Liver (tissue), 3 donors: ENCODE measurements at regions not wholly inside any gene's neighbourhood (a gene's known extent, or its start where the extent isn't known, plus 50 kb on each side); places are given as distances from the start of the nearest gene placed in this dataset.

Experiments used
- CTCF ChIP-seq: fragments of 150-350 bp; IDR thresholded peaks from 2 replicates; pipeline ENCODE4 v1.5.1; 2017; ENCODE audit warnings: improper control_type of control experiment, low read depth, low read length; ENCODE audit not compliant: missing input control
- EGR1 ChIP-seq, 2 donors: IDR thresholded peaks; 2 replicates each; pipeline ENCODE4 v1.6.1; 2016 to 2018; ENCODE audit warnings: antibody characterized with exemption in 2 of 2, low read depth in 2 of 2
- GABPA ChIP-seq, 2 donors: IDR thresholded peaks in 1 of 2; conservative IDR thresholded peaks in 1 of 2; 2 replicates each; pipeline ENCODE4 v1.6.1; 2016; ENCODE audit warnings: antibody characterized with exemption in 2 of 2, mild to moderate bottlenecking in 1 of 2, moderate library complexity in 1 of 2
- JUND ChIP-seq, 2 donors: IDR thresholded peaks; 2 replicates each; pipeline ENCODE4 v1.6.1; 2016; ENCODE audit warnings: antibody characterized with exemption in 2 of 2
- YY1 ChIP-seq: IDR thresholded peaks from 2 replicates; pipeline ENCODE4 v1.6.1; 2016; ENCODE audit warnings: antibody characterized with exemption, mild to moderate bottlenecking
- TF ChIP-seq, protein P1 (sequence below): IDR thresholded peaks from 2 replicates; pipeline ENCODE4 v1.6.1; 2016; ENCODE audit warnings: antibody characterized with exemption
- donor health status: healthy.
- donor health status: healthy.

DNA sequence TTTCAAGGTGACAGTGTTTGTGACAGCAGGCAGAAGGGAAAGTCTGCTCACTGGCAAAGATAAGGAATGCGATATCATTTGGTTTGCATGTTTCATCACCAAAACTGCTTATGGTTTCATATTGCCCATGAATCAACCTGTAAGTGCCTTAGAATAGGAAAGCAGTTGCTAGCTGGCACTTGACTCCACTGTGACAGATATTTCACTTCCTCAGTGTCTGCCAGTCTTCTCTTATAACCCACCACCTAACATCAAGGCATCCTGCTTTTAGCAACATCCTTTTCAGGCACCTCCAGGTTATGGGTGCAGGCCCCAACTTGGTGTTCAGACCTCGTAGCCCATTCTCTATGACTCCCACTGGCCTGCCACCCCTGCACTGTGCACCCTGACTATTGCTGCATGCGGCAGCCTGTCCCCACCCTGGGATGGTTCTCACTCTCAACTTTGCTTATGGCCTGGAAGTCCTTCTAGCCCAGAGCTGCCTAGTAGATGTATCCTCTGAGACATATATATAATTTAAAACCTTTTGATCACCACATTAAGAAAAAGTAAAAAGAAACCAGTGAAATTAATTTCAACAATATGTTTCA lies 154.4 kb upstream of the RARB start:
- no peak for TF ChIP-seq YY1
- no peak for TF ChIP-seq JUND (IDR thresholded peaks at IDR 0.05)
- no peak for TF ChIP-seq GABPA (IDR thresholded peaks at IDR 0.05 in 1 of 2, conservative IDR thresholded peaks at IDR 0.05 in 1 of 2)
- TF ChIP-seq EGR1 (IDR thresholded peaks at IDR 0.05; ENCODE audit: low read depth in 2 of 2) = no peak
- TF ChIP-seq, protein P1, sequence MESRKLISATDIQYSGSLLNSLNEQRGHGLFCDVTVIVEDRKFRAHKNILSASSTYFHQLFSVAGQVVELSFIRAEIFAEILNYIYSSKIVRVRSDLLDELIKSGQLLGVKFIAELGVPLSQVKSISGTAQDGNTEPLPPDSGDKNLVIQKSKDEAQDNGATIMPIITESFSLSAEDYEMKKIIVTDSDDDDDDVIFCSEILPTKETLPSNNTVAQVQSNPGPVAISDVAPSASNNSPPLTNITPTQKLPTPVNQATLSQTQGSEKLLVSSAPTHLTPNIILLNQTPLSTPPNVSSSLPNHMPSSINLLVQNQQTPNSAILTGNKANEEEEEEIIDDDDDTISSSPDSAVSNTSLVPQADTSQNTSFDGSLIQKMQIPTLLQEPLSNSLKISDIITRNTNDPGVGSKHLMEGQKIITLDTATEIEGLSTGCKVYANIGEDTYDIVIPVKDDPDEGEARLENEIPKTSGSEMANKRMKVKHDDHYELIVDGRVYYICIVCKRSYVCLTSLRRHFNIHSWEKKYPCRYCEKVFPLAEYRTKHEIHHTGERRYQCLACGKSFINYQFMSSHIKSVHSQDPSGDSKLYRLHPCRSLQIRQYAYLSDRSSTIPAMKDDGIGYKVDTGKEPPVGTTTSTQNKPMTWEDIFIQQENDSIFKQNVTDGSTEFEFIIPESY = no peak
- TF ChIP-seq CTCF = no peak
